A673 (cell line): ENCODE measurements at regions not wholly inside any gene's neighbourhood (a gene's known extent, or its start where the extent isn't known, plus 50 kb on each side); places are given as distances from the start of the nearest gene placed in this dataset.

Source experiments
- CTCF ChIP-seq: fragments of 300-800, 200-600 bp; sonication (generic); conservative IDR thresholded peaks from 2 replicates; pipeline ENCODE4 v1.5.1; 2017; ENCODE audit warnings: low read depth, mild to moderate bottlenecking, antibody characterized with exemption, low read length, moderate library complexity, mixed read lengths
- EZH2 ChIP-seq: fragments of 200-600 bp; sonication (generic); IDR thresholded peaks from 2 replicates; pipeline ENCODE4 v1.6.1; 2017; ENCODE audit warnings: borderline replicate concordance, low read depth, mild to moderate bottlenecking, mixed read lengths, antibody characterized with exemption, low read length; ENCODE audit not compliant: poor library complexity, severe bottlenecking

DNA sequence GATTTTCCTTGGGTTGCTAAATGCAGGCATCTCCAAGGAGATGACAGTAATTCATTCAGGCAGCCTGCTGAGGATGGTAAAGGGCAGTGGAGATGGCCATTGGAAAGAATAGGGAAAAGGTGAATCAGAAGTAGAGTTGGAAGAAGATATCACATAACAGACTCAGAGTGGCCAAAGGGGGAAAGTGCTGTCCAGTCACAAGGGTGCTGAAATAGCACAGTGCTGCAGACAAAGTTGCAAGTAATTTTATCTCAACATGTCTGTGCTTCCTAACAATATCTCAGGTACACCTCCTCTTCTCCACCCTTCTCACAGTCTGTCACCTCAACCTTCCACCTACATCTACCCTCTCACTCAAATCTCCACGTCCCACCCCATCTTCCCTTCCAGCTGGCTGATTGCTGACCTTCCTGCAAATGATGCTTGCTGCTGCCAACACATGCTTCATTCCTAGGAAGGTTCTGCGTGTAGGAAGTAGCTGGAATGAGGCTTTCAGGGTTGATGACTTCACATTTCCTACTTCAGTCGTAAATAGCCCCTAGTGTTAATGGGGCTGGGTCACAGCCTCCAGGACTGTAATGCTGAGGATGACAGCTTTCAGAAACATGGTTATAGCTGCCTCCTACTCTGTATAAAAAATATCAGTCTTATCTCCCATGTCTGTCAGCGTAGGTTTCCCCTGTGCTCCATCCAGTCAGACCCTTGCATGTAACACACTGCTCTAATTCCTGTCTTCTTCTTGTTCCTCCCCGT, 123.9 kb downstream of the CTNND1 start:
- no peak for TF ChIP-seq CTCF
- TF ChIP-seq EZH2 = no peak
